GM12878 (cell line): ENCODE measurements at regions not wholly inside any gene's neighbourhood (a gene's known extent, or its start where the extent isn't known, plus 50 kb on each side); places are given as distances from the start of the nearest gene placed in this dataset.

Source experiments
- ATAC-seq: fragments of 200-7000 bp; cut with Tn5 transposase; 3 replicates; pipeline ENCODE4 v1.9.1; 2020; ENCODE audit warnings: mild to moderate bottlenecking, moderate library complexity
- BruUV-seq: library from RNA; stranded (reverse); fragments of 400-500 nt; replicated peaks from 2 replicates; lab custom pipeline; 2021; lab: Mats Ljungman, UMichigan
- CTCF ChIA-PET: fragments of 300-600 bp; sonication (Branson Sonifier 250); formaldehyde crosslinking; extraction: SDS; loops from one replicate; lab custom pipeline; 2021; ENCODE audit warnings: inconsistent platforms; lab: Yijun Ruan, JAX
- POLR2A ChIA-PET: fragments of 350-600 bp; formaldehyde crosslinking; extraction: SDS; loops from one replicate; lab custom pipeline; 2021; ENCODE audit warnings: inconsistent platforms; lab: Charles Lee
- RAD21 ChIA-PET: fragments of 300-600 bp; sonication (Branson Sonifier 250); formaldehyde crosslinking; loops from one replicate; lab custom pipeline; 2023; ENCODE audit warnings: antibody characterized with exemption; ENCODE audit not compliant: unreplicated experiment; lab: Charles Lee
- SMC1A ChIA-PET: fragments of 300-600 bp; sonication (Branson Sonifier 250); formaldehyde crosslinking; loops from one replicate; lab custom pipeline; 2023; ENCODE audit not compliant: unreplicated experiment, uncharacterized antibody; lab: Charles Lee
- DNase-seq: peaks from one replicate; pipeline ENCODE4 v3.0.0-alpha.2; 2011; ENCODE audit warnings: low read depth, low spot score
- FAIRE-seq: peaks from 3 replicates; lab custom pipeline; 2011; peaks lifted over from hg19 to GRCh38; lab: Jason Lieb, UNC
- H2AFZ ChIP-seq: 2 replicates; pipeline ENCODE4 v1.6.0; 2011; ENCODE audit warnings: low read depth, low read length, control low read depth; ENCODE audit not compliant: control insufficient read depth
- H3K27ac ChIP-seq: 2 replicates; pipeline ENCODE4 v1.5.1; 2011; ENCODE audit warnings: control low read depth; ENCODE audit not compliant: control insufficient read depth, insufficient read depth
- H3K27me3 ChIP-seq, 2 experiments: replicated peaks in 1 of 2; 2 replicates each; pipeline versions ENCODE4 v1.6.0 to v1.6.1; 2011; ENCODE audit warnings: low read length in 1 of 2; ENCODE audit not compliant: control insufficient read depth in 2 of 2, insufficient read depth in 2 of 2
- H3K36me3 ChIP-seq, 2 experiments: 2 replicates each; pipeline ENCODE4 v1.5.1; 2011; ENCODE audit warnings: low read length in 1 of 2; ENCODE audit not compliant: control insufficient read depth in 2 of 2, insufficient read depth in 2 of 2
- H3K4me1 ChIP-seq: 2 replicates; pipeline ENCODE4 v1.6.1; 2011; ENCODE audit warnings: mild to moderate bottlenecking, low read length, moderate library complexity, mixed read lengths; ENCODE audit not compliant: control insufficient read depth, insufficient read depth
- H3K4me2 ChIP-seq: 2 replicates; pipeline ENCODE4 v1.6.0; 2011; ENCODE audit warnings: control low read depth; ENCODE audit not compliant: control insufficient read depth, insufficient read depth
- H3K4me3 ChIP-seq: fragments of 200-600 bp; sonication (generic); 2 replicates; pipeline ENCODE4 v1.5.1; 2016
- H3K79me2 ChIP-seq: 2 replicates; pipeline ENCODE4 v1.6.0; 2011; ENCODE audit warnings: low read length; ENCODE audit not compliant: control insufficient read depth, insufficient read depth
- H3K9ac ChIP-seq: 2 replicates; pipeline ENCODE4 v1.8.0; 2011; ENCODE audit warnings: low read length, control low read depth, mixed read lengths; ENCODE audit not compliant: control insufficient read depth, insufficient read depth
- H3K9me3 ChIP-seq: replicated peaks from 3 replicates; pipeline ENCODE4 v1.5.1; 2011; ENCODE audit warnings: mild to moderate bottlenecking, low read length; ENCODE audit not compliant: control insufficient read depth, insufficient read depth
- H4K20me1 ChIP-seq: 2 replicates; pipeline ENCODE4 v1.6.0; 2011; ENCODE audit not compliant: control insufficient read depth, insufficient read depth
- BCLAF1 ChIP-seq: fragments of 450-650 bp; IDR thresholded peaks from 2 replicates; pipeline ENCODE4 v1.6.1; 2017; ENCODE audit warnings: antibody characterized with exemption, mild to moderate bottlenecking, moderate library complexity
- BRCA1 ChIP-seq: IDR thresholded peaks from 2 replicates; pipeline ENCODE4 v1.6.1; 2011; ENCODE audit warnings: low read depth, low read length, improper control_type of control experiment
- FOXK2 ChIP-seq: fragments of 450-650 bp; IDR thresholded peaks from 2 replicates; pipeline ENCODE4 v1.6.1; 2017; ENCODE audit warnings: mild to moderate bottlenecking, moderate library complexity
- HDAC2 ChIP-seq: fragments of 200-600 bp; sonication (generic); IDR thresholded peaks from 2 replicates; pipeline ENCODE4 v1.6.1; 2017
- KAT2A ChIP-seq: conservative IDR thresholded peaks from 2 replicates; pipeline ENCODE4 v1.6.1; 2011; ENCODE audit warnings: low read depth, low read length; ENCODE audit not compliant: control insufficient read depth
- KDM1A ChIP-seq: fragments of 200-600 bp; sonication (generic); IDR thresholded peaks from 2 replicates; pipeline ENCODE4 v1.6.1; 2016; ENCODE audit warnings: borderline replicate concordance
- NR2C2 ChIP-seq: IDR thresholded peaks from 2 replicates; pipeline ENCODE4 v1.6.1; 2011; ENCODE audit warnings: borderline replicate concordance, low read depth; ENCODE audit not compliant: control insufficient read depth, insufficient read length
- POLR2A ChIP-seq: IDR thresholded peaks from 2 replicates; pipeline ENCODE4 v1.6.1; 2011; ENCODE audit warnings: low read depth, mild to moderate bottlenecking, low read length
- POU2F2 ChIP-seq: IDR thresholded peaks from 3 replicates; pipeline ENCODE4 v1.6.1; 2011; ENCODE audit warnings: low read depth, mild to moderate bottlenecking, low read length, borderline replicate concordance
- REST ChIP-seq: IDR thresholded peaks from 2 replicates; pipeline ENCODE4 v1.6.1; 2012; ENCODE audit warnings: mild to moderate bottlenecking, low read depth, low read length
- ZZZ3 ChIP-seq: IDR thresholded peaks from 2 replicates; pipeline ENCODE4 v1.6.1; 2011; ENCODE audit warnings: low read depth; ENCODE audit not compliant: control insufficient read depth, insufficient read length
- WGBS: methylation state at CpG from one replicate; pipeline ENCODE4 v1.1.6; 2016; ENCODE audit warnings: low lambda C conversion rate; ENCODE audit not compliant: insufficient replicate concordance, insufficient coverage; ENCODE audit errors: missing lambda C conversion rate; 5-methylcytosine and 5-hydroxymethylcytosine counted together
- in situ Hi-C: fragments of 300-500 bp; cut with MboI; formaldehyde crosslinking; loops from 9 replicates; pipeline ENCODE4 v1.14.3; 2018; ENCODE audit warnings: mixed read lengths
- intact Hi-C: fragments of 100-400 bp; cut with micrococcal nuclease; formaldehyde crosslinking; loops from one replicate; pipeline ENCODE4 v1.14.2; 2022; ENCODE audit not compliant: unreplicated experiment

- ChIA-PET POLR2A (no interaction called here), RAD21 (no interaction called here), CTCF (interaction anchor here (1.3 kb wide), 1 partner anchor 223 kb away, joined by 3 read pairs; no protein-coding TSS in a partner anchor), SMC1A (interaction anchor here (1.6 kb wide), 1 partner anchor 9 kb away, joined by 4 read pairs; no protein-coding TSS in a partner anchor)
- WGBS: 0% methylated on average over 4 of the region's 4 CpGs
- Histone ChIP-seq H3K27ac (no peak overlapping the region), H4K20me1 (no peaks in the 10 kb centered on the region), H3K4me2 (no peak overlapping the region), H3K9me3 (no peaks in the 10 kb centered on the region), H3K36me3 (no peaks in the 10 kb centered on the region), H3K9ac (no peak overlapping the region), H3K4me1 (no peaks in the 10 kb centered on the region), H3K4me3 (no peak overlapping the region), H2AFZ (no peak overlapping the region), H3K27me3 (no peaks in the 10 kb centered on the region), H3K79me2 (no peaks in the 10 kb centered on the region)
- TF ChIP-seq BCLAF1: no peak
- BruUV-seq: no TSS peak
- DNase-seq: no peak
- in situ Hi-C loops: no loop called here
- intact Hi-C loops: no loop called here
- no peak for FAIRE-seq
- no peak for ATAC-seq
These were observed 220.3 kb upstream of the TPM1 start for GRCh38 chr15:62822228-62822627.

GRCh38 chr15:62823561-62823960 is 219.0 kb upstream of the TPM1 start:
- no peak overlapping the region for H3K27ac ChIP-seq
- no peaks in the 10 kb centered on the region for H3K9me3 ChIP-seq
- ChIA-PET SMC1A (no interaction called here), POLR2A (no interaction called here), CTCF (no interaction called here), RAD21 (no interaction called here)
- no peak overlapping the region for H3K4me2 ChIP-seq
- no peaks in the 10 kb centered on the region for H3K27me3 ChIP-seq
- intact Hi-C loops: no loop called here
- H2AFZ ChIP-seq: no peak overlapping the region
- FAIRE-seq (no peak), ATAC-seq (no peak), DNase-seq (no peak)
- in situ Hi-C loops: no loop called here
- H3K4me1 ChIP-seq: no peaks in the 10 kb centered on the region
- H3K9ac ChIP-seq: no peak overlapping the region
- no peak overlapping the region for H3K4me3 ChIP-seq
- no TSS peak for BruUV-seq
- no peaks in the 10 kb centered on the region for H3K36me3 ChIP-seq
- H4K20me1 ChIP-seq: no peaks in the 10 kb centered on the region
- WGBS: 40% methylated on average over 8 of the region's 8 CpGs
- no peaks in the 10 kb centered on the region for H3K79me2 ChIP-seq
- TF ChIP-seq KDM1A (no peak), HDAC2 (no peak), POLR2A (no peak), POU2F2 (no peak), KAT2A (no peak), BRCA1 (no peak), NR2C2 (no peak), ZZZ3 (no peak), REST (no peak), FOXK2 (no peak)
